ENCODE measurements at regions not wholly inside any gene's neighbourhood (a gene's known extent, or its start where the extent isn't known, plus 50 kb on each side); places are given as distances from the start of the nearest gene placed in this dataset.

GRCh38 chr3:151635905-151636304 is 97.8 kb upstream of the AADACL2 start:
- H3K36me3 ChIP-seq (ENCODE audit: control insufficient read depth, insufficient read depth, low read length): no peaks in the 10 kb centered on the region
- H3K9me1 ChIP-seq (ENCODE audit: control insufficient read depth, insufficient read depth, low read length): no peaks in the 10 kb centered on the region
- CTCF ChIA-PET (ENCODE audit: low intra/inter-chr PET ratio): no interaction called here
- intact Hi-C loops (cut with micrococcal nuclease): no loop called here
- DNase-seq (ENCODE audit: extremely low read depth in 1 of 4, low spot score in 3 of 4): no peak
- H3K9ac ChIP-seq (ENCODE audit: insufficient read depth in 1 of 2, low read depth in 2 of 2, low read length in 2 of 2): no peak overlapping the region
- H3K4me1 ChIP-seq (replicated peaks in 1 of 2; ENCODE audit: control insufficient read depth in 2 of 2, insufficient read depth in 2 of 2, low read length in 2 of 2): peaks cover 0 to 10% of the 10 kb centered on the region in 2 experiments; a peak in 2 of 5 replicates
- no TSS peak for BruUV-seq (replicated peaks)
- no peaks in the 10 kb centered on the region for H3K79me2 ChIP-seq (ENCODE audit: control insufficient read depth, insufficient read depth, low read length)
- TF ChIP-seq HNRNPLL (IDR thresholded peaks at IDR 0.05; ENCODE audit: low read depth, low read length, poor library complexity, severe bottlenecking): no peak
- TF ChIP-seq ZFX (CRISPR knock-in tag; IDR thresholded peaks at IDR 0.05): no peak
- TF ChIP-seq ATF4 (CRISPR knock-in tag; IDR thresholded peaks at IDR 0.05): no peak
- no peak for TF ChIP-seq ESRRB (CRISPR knock-in tag; IDR thresholded peaks at IDR 0.05; ENCODE audit: borderline replicate concordance)
- no peak for TF ChIP-seq ZNF311 (CRISPR knock-in tag; IDR thresholded peaks at IDR 0.05)
- no peak for TF ChIP-seq STAT5A (IDR thresholded peaks at IDR 0.05; ENCODE audit: borderline replicate concordance, low read length)
- TF ChIP-seq CLOCK (CRISPR knock-in tag; IDR thresholded peaks at IDR 0.05; ENCODE audit: borderline replicate concordance): no peak
- TF ChIP-seq ZNF778 (CRISPR knock-in tag; IDR thresholded peaks at IDR 0.05): no peak
- TF ChIP-seq WHSC1 (IDR thresholded peaks at IDR 0.05; ENCODE audit: low read length): no peak
- no peak for TF ChIP-seq LARP7 (IDR thresholded peaks at IDR 0.05)
- no peak for TF ChIP-seq NCOA6 (IDR thresholded peaks at IDR 0.05)
- H2AFZ ChIP-seq (ENCODE audit: low read depth, low read length): no peak overlapping the region
- H3K9me3 ChIP-seq (replicated peaks; ENCODE audit: control insufficient read depth, insufficient read depth, low read depth, low read length): no peaks in the 10 kb centered on the region
- no peak overlapping the region for H3K4me3 ChIP-seq
- POLR2A ChIA-PET: no interaction called here
- H3K27ac ChIP-seq (ENCODE audit: extremely low read depth, low read depth, low read length): no peak overlapping the region
- in situ Hi-C loops (cut with MboI): no loop called here
- no peaks in the 10 kb centered on the region for H4K20me1 ChIP-seq (replicated peaks; ENCODE audit: control insufficient read depth, insufficient read depth, low read length)
- no peak overlapping the region for H3K4me2 ChIP-seq (ENCODE audit: insufficient read depth, low read length)
- FAIRE-seq: no peak
- WGBS (ENCODE audit: insufficient coverage, low coverage, missing lambda C conversion rate): 9% methylated on average over 3 of the region's 3 CpGs
- no peaks in the 10 kb centered on the region for H3K27me3 ChIP-seq (ENCODE audit: control insufficient read depth in 2 of 2, insufficient read depth in 2 of 2, low read length in 2 of 2)
- no peak for ATAC-seq
